ENCODE measurements at regions not wholly inside any gene's neighbourhood (a gene's known extent, or its start where the extent isn't known, plus 50 kb on each side); places are given as distances from the start of the nearest gene placed in this dataset.
"Not testable (repeated sequence)": the region's sequence is repeated elsewhere in the genome, so short reads cannot be mapped to it uniquely, and the experiment has no call there.

DNA sequence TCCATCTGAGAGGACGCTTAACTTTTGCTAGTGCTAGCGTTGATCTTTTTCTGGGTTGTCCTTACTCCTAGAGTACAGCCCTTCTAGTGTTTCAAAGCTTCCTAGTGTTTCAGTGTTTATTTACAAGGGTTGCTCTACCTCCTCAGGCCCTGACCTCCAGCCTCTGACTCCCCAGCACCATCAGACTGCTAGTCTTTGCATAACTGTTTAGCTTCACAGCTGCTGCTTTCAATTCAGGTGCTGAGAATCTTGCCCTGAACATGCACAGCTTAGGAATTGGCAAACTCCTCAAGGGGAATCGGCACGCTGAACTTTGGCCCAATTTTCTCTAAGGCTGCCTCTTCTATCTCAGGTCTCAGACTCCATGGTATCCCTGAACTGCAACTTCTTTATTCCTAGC is 52.9 kb downstream of the OR52B4 start:
- DNase-seq (ENCODE audit: low read depth); H3K4me3 ChIP-seq (ENCODE audit: low read length): not testable (repeated sequence)

DNA sequence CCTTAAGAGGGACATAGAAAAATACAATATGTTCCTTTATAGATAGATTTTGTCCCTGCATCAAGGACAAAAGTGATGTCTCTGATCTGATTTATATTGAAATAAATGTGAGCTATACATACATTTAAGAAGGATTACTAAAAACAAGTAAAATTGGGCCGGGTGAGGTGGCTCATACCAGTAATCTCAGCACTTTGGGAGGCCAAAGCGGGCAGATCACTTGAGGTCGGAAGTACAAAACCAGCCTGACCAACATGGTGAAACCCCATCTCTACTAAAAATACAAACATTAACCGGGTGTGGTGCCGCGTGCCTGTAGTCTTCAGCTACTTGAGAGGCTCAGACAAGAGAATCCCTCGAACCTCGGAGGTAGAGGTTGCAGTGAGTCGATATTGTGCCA is 91.0 kb downstream of the OR52B4 start:
- not testable (repeated sequence) for H3K4me3 ChIP-seq (ENCODE audit: low read length); DNase-seq (ENCODE audit: low read depth)

DNA sequence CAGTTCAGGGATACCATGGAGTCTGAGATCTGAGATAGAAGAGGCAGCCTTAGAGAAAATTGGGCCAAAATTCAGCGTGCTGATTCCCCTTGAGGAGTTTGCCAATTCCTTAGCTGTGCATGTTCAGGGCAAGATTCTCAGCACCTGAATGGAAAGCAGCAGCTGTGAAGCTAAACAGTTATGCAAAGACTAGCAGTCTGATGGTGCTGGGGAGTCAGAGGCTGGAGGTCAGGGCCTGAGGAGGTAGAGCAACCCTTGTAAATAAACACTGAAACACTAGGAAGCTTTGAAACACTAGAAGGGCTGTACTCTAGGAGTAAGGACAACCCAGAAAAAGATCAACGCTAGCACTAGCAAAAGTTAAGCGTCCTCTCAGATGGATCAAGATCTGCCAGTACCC is 117.1 kb downstream of the OR52B4 start:
- DNase-seq (ENCODE audit: low read depth); H3K4me3 ChIP-seq (ENCODE audit: low read length): not testable (repeated sequence)

DNA sequence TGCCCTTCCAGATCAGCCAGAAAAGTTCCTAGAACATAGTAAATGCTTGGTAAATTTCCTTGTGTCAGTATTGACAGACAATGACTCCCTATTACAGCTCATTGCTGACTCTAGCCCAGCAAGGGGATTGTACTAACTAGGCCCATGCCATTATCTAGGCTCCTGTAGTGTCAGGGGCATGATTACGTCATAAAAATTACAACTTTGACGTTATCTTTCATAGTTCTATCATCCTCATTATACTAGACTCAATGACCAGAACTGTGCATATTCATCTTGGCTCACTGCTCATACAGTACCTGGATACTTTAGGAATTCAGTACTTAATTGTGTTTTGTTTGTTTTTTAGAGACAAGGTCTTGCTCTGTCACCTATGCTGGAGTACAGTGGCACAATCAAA is 118.7 kb downstream of the OR52B4 start:
- DNase-seq (ENCODE audit: low read depth); H3K4me3 ChIP-seq (ENCODE audit: low read length): not testable (repeated sequence)

DNA sequence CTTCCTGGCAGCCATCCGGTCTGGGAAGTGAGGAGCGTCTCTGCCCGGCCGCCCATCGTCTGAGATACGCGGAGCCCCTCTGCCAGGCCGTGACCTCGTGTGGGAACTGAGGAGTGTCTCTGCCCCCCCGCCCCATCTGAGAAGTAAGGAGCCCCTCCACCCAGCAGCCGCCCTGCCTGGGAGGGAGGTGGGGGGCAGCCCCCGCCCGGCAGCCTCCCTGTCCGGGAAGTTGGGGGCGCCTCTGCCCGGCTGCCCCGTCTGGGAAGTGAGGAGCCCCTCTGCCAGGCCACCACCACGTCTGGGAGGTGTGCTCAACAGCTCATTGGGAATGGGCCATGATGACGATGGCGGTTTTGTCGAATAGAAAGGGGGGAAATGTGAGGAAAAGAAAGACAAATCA is 130.4 kb downstream of the OR52B4 start:
- not testable (repeated sequence) for H3K4me3 ChIP-seq (ENCODE audit: low read length); DNase-seq (ENCODE audit: low read depth)

DNA sequence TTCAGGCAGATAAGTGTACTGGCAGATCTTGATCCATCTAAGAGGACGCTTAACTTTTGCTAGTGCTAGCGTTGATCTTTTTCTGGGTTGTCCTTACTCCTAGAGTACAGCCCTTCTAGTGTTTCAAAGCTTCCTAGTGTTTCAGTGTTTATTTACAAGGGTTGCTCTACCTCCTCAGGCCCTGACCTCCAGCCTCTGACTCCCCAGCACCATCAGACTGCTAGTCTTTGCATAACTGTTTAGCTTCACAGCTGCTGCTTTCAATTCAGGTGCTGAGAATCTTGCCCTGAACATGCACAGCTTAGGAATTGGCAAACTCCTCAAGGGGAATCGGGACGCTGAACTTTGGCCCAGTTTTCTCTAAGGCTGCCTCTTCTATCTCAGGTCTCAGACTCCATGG is 124.3 kb downstream of the RRM1 start:
- not testable (repeated sequence) for H3K4me3 ChIP-seq (ENCODE audit: low read length); DNase-seq (ENCODE audit: low read depth)

DNA sequence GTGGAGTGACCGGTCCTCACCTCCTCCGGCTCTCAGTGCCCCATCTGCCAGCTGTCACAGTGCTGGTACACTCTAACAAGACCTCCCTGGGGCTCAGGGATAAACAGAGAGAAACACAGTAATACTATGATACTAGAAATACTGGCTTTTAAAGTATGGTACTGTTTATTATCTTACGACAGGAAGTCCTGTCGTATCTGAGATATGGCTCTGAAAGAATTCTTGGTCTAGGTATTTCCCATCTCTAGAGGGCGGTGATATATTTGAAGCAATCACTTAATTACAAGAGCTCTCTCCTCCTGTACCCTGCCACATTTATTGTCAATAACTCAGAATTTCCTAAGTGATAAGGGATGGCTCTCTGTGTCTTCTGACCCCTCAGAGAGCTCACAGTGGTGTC is 119.1 kb downstream of the RRM1 start:
- TF ChIP-seq, protein P1, sequence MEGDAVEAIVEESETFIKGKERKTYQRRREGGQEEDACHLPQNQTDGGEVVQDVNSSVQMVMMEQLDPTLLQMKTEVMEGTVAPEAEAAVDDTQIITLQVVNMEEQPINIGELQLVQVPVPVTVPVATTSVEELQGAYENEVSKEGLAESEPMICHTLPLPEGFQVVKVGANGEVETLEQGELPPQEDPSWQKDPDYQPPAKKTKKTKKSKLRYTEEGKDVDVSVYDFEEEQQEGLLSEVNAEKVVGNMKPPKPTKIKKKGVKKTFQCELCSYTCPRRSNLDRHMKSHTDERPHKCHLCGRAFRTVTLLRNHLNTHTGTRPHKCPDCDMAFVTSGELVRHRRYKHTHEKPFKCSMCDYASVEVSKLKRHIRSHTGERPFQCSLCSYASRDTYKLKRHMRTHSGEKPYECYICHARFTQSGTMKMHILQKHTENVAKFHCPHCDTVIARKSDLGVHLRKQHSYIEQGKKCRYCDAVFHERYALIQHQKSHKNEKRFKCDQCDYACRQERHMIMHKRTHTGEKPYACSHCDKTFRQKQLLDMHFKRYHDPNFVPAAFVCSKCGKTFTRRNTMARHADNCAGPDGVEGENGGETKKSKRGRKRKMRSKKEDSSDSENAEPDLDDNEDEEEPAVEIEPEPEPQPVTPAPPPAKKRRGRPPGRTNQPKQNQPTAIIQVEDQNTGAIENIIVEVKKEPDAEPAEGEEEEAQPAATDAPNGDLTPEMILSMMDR (IDR thresholded peaks at IDR 0.05; ENCODE audit: insufficient read depth, low read depth, low read length, missing control alignments), result no peak
- no peak overlapping the region for H3K4me3 ChIP-seq (ENCODE audit: low read length)
- DNase-seq (ENCODE audit: low read depth), result no peak

DNA sequence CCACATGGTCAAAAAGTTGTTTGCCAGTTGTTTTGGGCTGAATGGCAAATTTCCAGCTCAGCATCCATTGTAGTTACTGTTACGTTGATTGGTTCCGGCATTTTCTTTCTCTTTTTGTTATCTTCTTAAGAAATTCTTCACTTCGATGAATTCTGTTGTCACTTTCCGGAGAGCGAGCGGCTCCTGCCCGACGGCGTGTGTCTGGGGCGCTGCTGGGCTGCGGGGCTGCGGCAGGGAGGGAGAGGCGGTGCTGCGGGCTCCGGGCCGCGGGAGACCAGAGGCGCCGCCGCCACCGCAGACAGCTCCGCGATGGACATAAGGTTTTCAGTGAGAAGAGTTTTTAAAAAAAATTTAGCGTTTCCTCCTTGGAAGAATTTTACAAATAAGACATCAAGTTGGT is 117.4 kb downstream of the RRM1 start:
- no peak overlapping the region for H3K4me3 ChIP-seq (ENCODE audit: low read length)
- no peak for DNase-seq (ENCODE audit: low read depth)
- TF ChIP-seq, protein P1 (IDR thresholded peaks at IDR 0.05; ENCODE audit: insufficient read depth, low read depth, low read length, missing control alignments), result no peak

DNA sequence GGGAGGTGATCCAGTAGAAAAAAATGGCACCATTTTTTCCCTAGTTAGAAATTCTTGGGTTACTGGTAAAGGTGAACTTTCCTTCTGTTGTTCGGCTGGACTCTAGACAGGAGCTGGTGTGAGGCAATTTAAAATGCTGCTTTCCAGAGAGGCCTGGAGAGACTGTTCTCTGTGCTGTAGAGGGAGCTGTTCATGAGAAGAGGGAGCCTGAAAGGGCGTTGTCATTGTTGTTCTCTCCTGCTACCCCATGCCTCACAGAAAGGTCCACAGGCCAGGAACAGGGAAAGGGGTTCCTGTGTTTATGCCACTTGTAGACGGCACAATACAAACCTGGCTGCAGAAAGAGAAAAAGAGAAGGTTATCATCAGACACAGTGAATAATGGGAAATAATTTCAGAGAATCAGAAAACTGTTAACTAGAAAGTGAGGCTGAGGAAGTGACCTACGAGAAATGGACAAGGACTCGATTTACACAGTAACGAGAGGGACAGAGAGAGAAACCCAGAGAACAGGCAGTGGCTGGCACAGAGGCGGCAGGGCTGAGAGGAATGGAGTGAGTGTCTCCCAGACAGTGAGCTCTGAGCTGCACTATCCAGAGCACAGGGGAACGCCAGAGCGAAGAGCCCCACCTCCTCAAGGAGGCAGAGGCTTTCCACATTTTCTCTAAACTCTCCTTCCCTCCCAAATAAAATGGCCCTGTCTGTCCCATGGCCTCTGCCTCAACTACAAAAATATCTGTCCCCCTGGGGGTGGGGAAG is 109.2 kb downstream of the RRM1 start:
- H3K4me3 ChIP-seq (ENCODE audit: low read length), result no peak overlapping the region
- DNase-seq (ENCODE audit: low read depth), result no peak
- TF ChIP-seq, protein P1 (IDR thresholded peaks at IDR 0.05; ENCODE audit: insufficient read depth, low read depth, low read length, missing control alignments), result peak; percentile 21

DNA sequence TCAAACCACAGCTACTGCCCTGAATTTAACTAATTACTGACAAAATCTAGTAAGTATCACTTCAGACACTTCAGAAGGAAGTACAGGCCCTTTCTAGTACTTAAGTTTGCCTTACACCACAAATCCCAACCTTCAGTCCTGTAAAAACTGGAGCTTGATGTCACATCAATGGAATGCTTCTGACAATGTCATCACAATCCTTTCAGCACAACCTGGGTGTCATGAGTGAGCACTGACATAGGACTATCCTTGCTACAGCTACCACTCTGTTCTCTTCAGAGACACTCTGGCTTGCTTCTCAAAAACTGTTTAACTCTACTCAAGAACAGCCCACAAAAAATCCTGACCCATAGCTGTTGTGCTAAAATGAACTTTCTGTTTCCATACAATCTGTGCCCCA is 108.2 kb downstream of the RRM1 start:
- no peak for DNase-seq (ENCODE audit: low read depth)
- no peak overlapping the region for H3K4me3 ChIP-seq (ENCODE audit: low read length)
- TF ChIP-seq, protein P1 (IDR thresholded peaks at IDR 0.05; ENCODE audit: insufficient read depth, low read depth, low read length, missing control alignments), result no peak
